PC-9 (cell line): ENCODE measurements at regions not wholly inside any gene's neighbourhood (a gene's known extent, or its start where the extent isn't known, plus 50 kb on each side); places are given as distances from the start of the nearest gene placed in this dataset.

Experiments
- EZH2 ChIP-seq: fragments of 200-600 bp; sonication (generic); IDR thresholded peaks from 2 replicates; pipeline ENCODE4 v1.8.0; 2017; ENCODE audit warnings: antibody characterized with exemption, low read depth
- TF ChIP-seq, protein P1 (sequence below): fragments of 200-600 bp; sonication (generic); conservative IDR thresholded peaks from 2 replicates; pipeline ENCODE4 v1.6.1; 2017; ENCODE audit warnings: mixed run types, antibody characterized with exemption, mild to moderate bottlenecking, moderate library complexity

DNA sequence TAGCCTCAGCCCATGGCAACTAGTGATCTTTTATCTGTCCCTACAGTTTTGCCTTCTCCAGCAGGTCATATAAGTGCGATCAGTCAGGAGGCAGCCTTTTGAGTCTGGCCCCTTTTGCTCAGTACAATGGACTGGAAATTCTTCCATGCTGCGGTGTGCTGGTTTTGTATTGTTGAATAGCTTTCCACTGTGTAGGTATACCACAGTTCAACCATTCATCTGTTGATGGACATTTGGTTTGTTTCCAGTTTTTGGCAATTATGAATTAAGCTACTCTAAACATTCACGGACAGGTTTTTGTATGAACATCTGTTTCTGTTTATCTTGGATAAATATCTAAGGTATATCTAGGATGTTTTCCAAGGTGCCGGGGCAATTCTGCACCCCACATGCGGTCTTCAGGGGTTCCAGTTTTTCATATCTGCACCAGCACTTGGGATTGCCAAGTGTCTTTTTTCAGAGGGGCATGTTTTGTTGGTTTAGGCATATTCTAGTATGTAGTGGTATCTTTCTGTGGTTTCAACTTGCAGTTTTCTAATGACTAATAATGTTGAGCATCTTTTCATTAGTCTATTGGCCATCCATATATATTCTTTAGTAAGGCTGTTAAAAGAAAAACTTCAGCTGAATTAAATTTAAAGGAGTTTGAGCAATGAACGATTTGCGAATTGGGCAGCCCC is 141.0 kb downstream of the TFAP2C start:
- TF ChIP-seq, protein P1, sequence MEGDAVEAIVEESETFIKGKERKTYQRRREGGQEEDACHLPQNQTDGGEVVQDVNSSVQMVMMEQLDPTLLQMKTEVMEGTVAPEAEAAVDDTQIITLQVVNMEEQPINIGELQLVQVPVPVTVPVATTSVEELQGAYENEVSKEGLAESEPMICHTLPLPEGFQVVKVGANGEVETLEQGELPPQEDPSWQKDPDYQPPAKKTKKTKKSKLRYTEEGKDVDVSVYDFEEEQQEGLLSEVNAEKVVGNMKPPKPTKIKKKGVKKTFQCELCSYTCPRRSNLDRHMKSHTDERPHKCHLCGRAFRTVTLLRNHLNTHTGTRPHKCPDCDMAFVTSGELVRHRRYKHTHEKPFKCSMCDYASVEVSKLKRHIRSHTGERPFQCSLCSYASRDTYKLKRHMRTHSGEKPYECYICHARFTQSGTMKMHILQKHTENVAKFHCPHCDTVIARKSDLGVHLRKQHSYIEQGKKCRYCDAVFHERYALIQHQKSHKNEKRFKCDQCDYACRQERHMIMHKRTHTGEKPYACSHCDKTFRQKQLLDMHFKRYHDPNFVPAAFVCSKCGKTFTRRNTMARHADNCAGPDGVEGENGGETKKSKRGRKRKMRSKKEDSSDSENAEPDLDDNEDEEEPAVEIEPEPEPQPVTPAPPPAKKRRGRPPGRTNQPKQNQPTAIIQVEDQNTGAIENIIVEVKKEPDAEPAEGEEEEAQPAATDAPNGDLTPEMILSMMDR, result no peak
- no peak for TF ChIP-seq EZH2
